PC-9 (cell line): ENCODE measurements at regions not wholly inside any gene's neighbourhood (a gene's known extent, or its start where the extent isn't known, plus 50 kb on each side); places are given as distances from the start of the nearest gene placed in this dataset.

Experiments used
- CTCF ChIP-seq: fragments of 200-600 bp; sonication (generic); conservative IDR thresholded peaks from 2 replicates; pipeline ENCODE4 v1.6.1; 2017; ENCODE audit warnings: mixed run types, antibody characterized with exemption, mild to moderate bottlenecking, moderate library complexity
- EZH2 ChIP-seq: fragments of 200-600 bp; sonication (generic); IDR thresholded peaks from 2 replicates; pipeline ENCODE4 v1.8.0; 2017; ENCODE audit warnings: antibody characterized with exemption, low read depth

GRCh38 chr3:110750201-110750600 lies 321.4 kb upstream of the NECTIN3 start:
- TF ChIP-seq CTCF: no peak
- no peak for TF ChIP-seq EZH2
